Fibroblast of lung (primary cell): ENCODE measurements at regions not wholly inside any gene's neighbourhood (a gene's known extent, or its start where the extent isn't known, plus 50 kb on each side); places are given as distances from the start of the nearest gene placed in this dataset.

Source experiments
- DNase-seq, 2 donors: peaks; one replicate each; pipeline versions ENCODE4 v3.0.0 to v3.0.0-alpha.2; 2010; ENCODE audit warnings: low read depth in 2 of 2
- H2AFZ ChIP-seq: 2 replicates; pipeline ENCODE4 v1.5.1; 2012; ENCODE audit warnings: low read length, control low read depth, inconsistent platforms
- H3K27ac ChIP-seq: 2 replicates; pipeline ENCODE4 v1.5.1; 2011; ENCODE audit warnings: low read length, control low read depth; ENCODE audit not compliant: insufficient read depth
- H3K27me3 ChIP-seq: 2 replicates; pipeline ENCODE4 v1.5.1; 2011; ENCODE audit warnings: mild to moderate bottlenecking, low read length; ENCODE audit not compliant: control insufficient read depth, insufficient read depth
- H3K36me3 ChIP-seq: 2 replicates; pipeline ENCODE4 v1.5.1; 2011; ENCODE audit warnings: low read length; ENCODE audit not compliant: control insufficient read depth, insufficient read depth
- H3K4me1 ChIP-seq: 2 replicates; pipeline ENCODE4 v1.5.1; 2011; ENCODE audit warnings: low read length; ENCODE audit not compliant: control insufficient read depth, insufficient read depth; ENCODE audit errors: extremely low read depth
- H3K4me2 ChIP-seq: 2 replicates; pipeline ENCODE4 v1.5.1; 2011; ENCODE audit warnings: low read length, control low read depth; ENCODE audit not compliant: insufficient read depth; ENCODE audit errors: extremely low read depth
- H3K4me3 ChIP-seq, 4 experiments: fragments of 200-600 bp in 1 of 4; sonication (generic) in 1 of 4; replicated peaks in 1 of 4; 2 replicates each; pipeline ENCODE4 v1.5.1; 2011 to 2016; ENCODE audit warnings: low read length in 4 of 4, low read depth in 3 of 4, mild to moderate bottlenecking in 3 of 4, control low read depth in 2 of 4, inconsistent platforms in 1 of 4, mixed read lengths in 1 of 4; ENCODE audit not compliant: insufficient read depth in 1 of 4; ENCODE audit errors: control extremely low read depth in 1 of 4
- H3K79me2 ChIP-seq: 2 replicates; pipeline ENCODE4 v1.5.1; 2012; ENCODE audit warnings: mild to moderate bottlenecking, low read length, inconsistent platforms; ENCODE audit not compliant: control insufficient read depth, insufficient read depth
- H3K9ac ChIP-seq: 2 replicates; pipeline ENCODE4 v1.5.1; 2011; ENCODE audit warnings: mild to moderate bottlenecking, low read length, control low read depth; ENCODE audit not compliant: insufficient read depth
- H3K9me3 ChIP-seq: 2 replicates; pipeline ENCODE4 v1.5.1; 2012; ENCODE audit warnings: low read depth, low read length; ENCODE audit not compliant: control insufficient read depth, insufficient read depth
- H4K20me1 ChIP-seq: 2 replicates; pipeline ENCODE4 v1.5.1; 2011; ENCODE audit warnings: low read length; ENCODE audit not compliant: control insufficient read depth, insufficient read depth; ENCODE audit errors: extremely low read depth
- CTCF ChIP-seq, 2 donors: IDR thresholded peaks in 1 of 2; conservative IDR thresholded peaks in 1 of 2; 1 replicate in 1 of 2; 2 replicates in 1 of 2; pipeline ENCODE4 v1.5.1; 2011 to 2012; ENCODE audit warnings: low read length in 2 of 2, control low read depth in 1 of 2, inconsistent platforms in 1 of 2, low read depth in 1 of 2, mild to moderate bottlenecking in 1 of 2
- EZH2 ChIP-seq: IDR thresholded peaks from 2 replicates; pipeline ENCODE4 v1.5.1; 2012; ENCODE audit warnings: low read length, control low read depth, mild to moderate bottlenecking; ENCODE audit errors: missing control alignments

- TF ChIP-seq CTCF (conservative IDR thresholded peaks at IDR 0.05 in 1 of 2, IDR thresholded peaks at IDR 0.05 in 1 of 2; ENCODE audit: low read depth in 1 of 2, low read length in 2 of 2), result no peak
- TF ChIP-seq EZH2, result no peak
- Histone ChIP-seq H3K9ac (no peak overlapping the region), H2AFZ (no peak overlapping the region), H3K4me3 (no peak overlapping the region), H4K20me1 (no peaks in the 10 kb centered on the region), H3K27me3 (no peaks in the 10 kb centered on the region), H3K9me3 (no peaks in the 10 kb centered on the region), H3K27ac (no peak overlapping the region), H3K4me1 (no peaks in the 10 kb centered on the region), H3K4me2 (no peak overlapping the region), H3K79me2 (no peaks in the 10 kb centered on the region), H3K36me3 (no peaks in the 10 kb centered on the region)
- DNase-seq, result no peak
These were observed 127.5 kb downstream of the ARRDC3 start for GRCh38 chr5:91255396-91256141.

GRCh38 chr5:91252916-91253315, 130.2 kb downstream of the ARRDC3 start:
- no peak for TF ChIP-seq CTCF (conservative IDR thresholded peaks at IDR 0.05 in 1 of 2, IDR thresholded peaks at IDR 0.05 in 1 of 2; ENCODE audit: low read depth in 1 of 2, low read length in 2 of 2)
- no peak for TF ChIP-seq EZH2
- Histone ChIP-seq H3K9me3 (no peaks in the 10 kb centered on the region), H3K9ac (no peak overlapping the region), H3K4me1 (no peaks in the 10 kb centered on the region), H4K20me1 (no peaks in the 10 kb centered on the region), H3K4me3 (no peak overlapping the region), H3K27ac (no peak overlapping the region), H3K4me2 (no peak overlapping the region), H3K27me3 (no peaks in the 10 kb centered on the region), H3K36me3 (no peaks in the 10 kb centered on the region), H3K79me2 (no peaks in the 10 kb centered on the region), H2AFZ (no peak overlapping the region)
- no peak for DNase-seq

- Histone ChIP-seq H3K9me3 (no peaks in the 10 kb centered on the region), H3K4me1 (no peaks in the 10 kb centered on the region), H4K20me1 (no peaks in the 10 kb centered on the region), H3K79me2 (no peaks in the 10 kb centered on the region), H3K27me3 (no peaks in the 10 kb centered on the region), H3K27ac (no peak overlapping the region), H2AFZ (no peak overlapping the region), H3K4me2 (no peak overlapping the region), H3K36me3 (no peaks in the 10 kb centered on the region), H3K4me3 (no peak overlapping the region), H3K9ac (no peak overlapping the region)
- peak in 1 of 2 donors; percentile 50 for DNase-seq
- TF ChIP-seq EZH2, result no peak
- TF ChIP-seq CTCF (conservative IDR thresholded peaks at IDR 0.05 in 1 of 2, IDR thresholded peaks at IDR 0.05 in 1 of 2; ENCODE audit: low read depth in 1 of 2, low read length in 2 of 2), result peak in 1 of 2 donors; percentile 19
These were observed 137.2 kb downstream of the ARRDC3 start for GRCh38 chr5:91245871-91246270.
